GM12801 (cell line): ENCODE measurements at regions not wholly inside any gene's neighbourhood (a gene's known extent, or its start where the extent isn't known, plus 50 kb on each side); places are given as distances from the start of the nearest gene placed in this dataset.

Source experiments
- TF ChIP-seq, protein P1 (sequence below): IDR thresholded peaks from one replicate; pipeline ENCODE4 v1.5.1; 2011; ENCODE audit warnings: control low read depth; ENCODE audit not compliant: insufficient read length; ENCODE audit errors: extremely low read depth

DNA sequence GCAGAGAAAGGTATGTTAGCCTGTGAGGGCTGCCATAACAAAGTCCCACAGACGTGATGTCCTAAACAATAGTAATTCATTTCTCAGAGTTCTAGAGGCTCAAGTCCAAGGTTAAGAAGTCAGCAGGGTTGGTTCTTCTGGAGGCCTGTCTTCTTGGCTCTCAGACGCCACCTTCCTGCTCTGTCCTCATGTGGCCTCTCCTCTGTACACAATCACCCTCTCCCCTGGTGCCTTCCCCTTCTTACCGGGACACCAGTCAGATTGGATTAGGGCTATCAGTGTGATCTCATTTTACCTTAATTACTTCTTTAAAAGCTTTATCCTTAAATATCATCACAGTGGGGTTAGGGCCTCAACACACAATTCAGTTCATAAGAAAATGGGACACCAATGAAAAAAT lies 860.5 kb downstream of the RNF144A start:
- TF ChIP-seq, protein P1, sequence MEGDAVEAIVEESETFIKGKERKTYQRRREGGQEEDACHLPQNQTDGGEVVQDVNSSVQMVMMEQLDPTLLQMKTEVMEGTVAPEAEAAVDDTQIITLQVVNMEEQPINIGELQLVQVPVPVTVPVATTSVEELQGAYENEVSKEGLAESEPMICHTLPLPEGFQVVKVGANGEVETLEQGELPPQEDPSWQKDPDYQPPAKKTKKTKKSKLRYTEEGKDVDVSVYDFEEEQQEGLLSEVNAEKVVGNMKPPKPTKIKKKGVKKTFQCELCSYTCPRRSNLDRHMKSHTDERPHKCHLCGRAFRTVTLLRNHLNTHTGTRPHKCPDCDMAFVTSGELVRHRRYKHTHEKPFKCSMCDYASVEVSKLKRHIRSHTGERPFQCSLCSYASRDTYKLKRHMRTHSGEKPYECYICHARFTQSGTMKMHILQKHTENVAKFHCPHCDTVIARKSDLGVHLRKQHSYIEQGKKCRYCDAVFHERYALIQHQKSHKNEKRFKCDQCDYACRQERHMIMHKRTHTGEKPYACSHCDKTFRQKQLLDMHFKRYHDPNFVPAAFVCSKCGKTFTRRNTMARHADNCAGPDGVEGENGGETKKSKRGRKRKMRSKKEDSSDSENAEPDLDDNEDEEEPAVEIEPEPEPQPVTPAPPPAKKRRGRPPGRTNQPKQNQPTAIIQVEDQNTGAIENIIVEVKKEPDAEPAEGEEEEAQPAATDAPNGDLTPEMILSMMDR: no peak

DNA sequence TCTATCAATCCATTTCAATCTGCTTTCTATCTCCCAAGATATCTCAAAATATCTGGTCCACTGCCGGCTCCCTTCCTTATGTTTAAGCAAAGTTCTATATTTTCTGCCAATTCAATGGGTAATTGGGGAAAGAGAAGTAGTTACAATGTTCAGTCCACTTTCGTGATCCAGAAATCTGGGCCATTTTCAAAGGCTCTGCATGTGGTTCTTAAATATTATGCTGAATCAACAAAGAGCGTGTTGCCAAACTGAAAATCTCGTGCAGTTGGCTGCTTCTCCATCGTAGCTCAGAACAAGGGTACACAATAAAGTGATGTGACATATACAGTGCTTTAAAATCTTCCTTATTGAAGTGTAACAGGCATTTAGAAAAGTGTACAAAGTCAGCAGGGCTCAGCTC lies 863.1 kb downstream of the RNF144A start:
- TF ChIP-seq, protein P1: no peak

DNA sequence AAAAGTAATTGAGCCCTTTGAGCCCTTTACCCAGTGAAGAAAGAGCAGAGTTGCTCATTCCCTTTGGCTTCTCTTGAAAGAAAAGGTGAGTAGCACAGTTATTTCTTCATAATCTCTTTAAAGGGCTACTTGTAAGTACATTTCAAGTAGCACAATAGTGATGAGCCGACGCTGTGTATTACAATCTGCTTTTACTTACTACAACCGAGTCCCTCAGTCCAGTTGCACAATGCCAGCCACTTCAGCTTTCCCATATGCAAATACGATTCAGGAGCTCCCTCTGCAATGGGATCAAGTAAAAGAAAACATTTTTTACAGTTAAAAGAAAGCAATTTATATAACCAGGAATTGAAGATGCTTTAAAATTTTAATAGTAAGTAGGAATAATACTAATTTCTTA lies 868.5 kb downstream of the RNF144A start:
- TF ChIP-seq, protein P1: no peak

DNA sequence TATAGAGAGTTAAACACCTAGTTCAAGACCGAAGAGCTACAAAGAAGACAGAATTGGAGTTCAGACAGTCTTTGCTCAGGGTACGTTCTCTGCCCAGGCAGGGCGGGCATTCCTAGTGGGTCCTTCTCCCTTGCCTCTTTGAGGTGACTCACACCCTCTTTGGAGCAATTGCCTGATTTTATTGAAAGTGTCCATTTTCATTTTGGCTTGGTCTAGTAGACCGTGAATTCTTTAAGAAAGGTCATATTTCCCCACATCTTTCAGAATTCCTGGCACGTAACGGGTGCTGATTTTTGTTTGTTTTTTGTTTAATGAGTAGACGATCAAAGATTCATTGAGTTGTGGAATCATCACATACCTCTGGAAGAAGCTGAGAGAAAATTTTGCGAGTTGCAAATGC lies 871.5 kb downstream of the RNF144A start:
- TF ChIP-seq, protein P1: no peak

DNA sequence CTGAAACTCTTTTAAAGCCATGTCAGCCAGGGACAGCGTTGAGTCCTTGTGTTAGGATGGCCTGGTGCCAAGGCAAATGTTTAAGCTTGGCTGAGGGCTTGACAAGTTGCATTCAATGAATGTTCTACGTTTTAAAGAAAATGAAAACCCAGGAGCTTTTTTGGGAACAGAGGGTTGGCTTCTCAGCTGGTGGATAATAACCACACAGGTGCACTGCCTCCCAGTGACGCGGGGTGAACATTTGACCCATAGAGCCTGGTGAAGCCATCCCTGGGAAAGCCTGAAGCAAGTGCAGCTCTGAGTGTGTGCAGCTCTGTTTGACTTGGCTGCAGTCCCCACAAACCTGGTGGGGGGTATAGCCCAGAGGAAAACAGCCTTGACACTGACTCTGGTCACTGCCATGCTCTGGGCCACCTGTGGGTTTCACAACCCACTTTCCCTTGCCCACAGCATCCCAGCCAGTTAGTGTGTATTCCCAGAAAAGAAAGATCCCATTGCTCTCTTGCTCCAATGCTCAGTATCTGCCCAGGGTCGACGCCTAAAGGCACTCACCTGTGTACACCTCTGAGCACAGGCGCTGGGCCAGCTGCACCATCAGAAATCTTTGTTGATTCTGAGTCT lies 874.9 kb downstream of the RNF144A start:
- TF ChIP-seq, protein P1: no peak

DNA sequence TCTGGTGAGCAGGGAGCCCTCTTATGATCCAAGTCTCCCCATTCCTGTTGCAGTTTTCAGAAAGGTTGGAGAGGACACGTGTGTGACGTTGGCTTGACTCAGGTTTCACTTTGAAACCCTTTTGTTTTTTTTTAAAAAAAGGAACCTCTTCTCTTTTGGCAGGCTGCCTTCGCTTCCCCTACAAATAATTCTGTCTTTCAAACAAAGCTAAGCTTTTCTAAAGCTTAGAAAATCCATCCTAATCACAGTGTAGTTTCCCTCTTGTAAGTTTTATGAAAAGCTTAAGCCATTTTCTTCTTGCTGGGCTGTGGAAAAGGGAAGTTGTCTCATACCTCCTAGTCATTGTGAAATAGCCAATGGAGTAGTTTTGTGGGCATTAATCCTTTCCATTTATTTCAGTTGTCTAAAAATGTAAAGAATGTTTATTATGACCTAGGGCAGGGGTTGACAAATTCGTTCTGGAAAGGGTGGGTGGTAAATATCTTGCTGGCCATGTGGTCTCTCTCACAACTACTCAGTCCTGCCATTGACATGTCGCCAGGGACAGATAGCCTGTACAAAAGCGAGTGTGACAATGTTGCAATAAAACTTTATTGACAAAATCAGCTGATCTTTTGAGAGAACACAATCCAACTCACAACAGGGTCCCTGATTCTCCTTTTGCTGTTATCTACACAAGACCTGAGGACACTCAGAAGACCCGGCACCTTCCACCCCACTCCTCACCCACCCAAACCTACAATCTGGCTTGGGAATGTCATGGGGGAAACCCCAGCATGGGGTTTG lies 878.8 kb downstream of the RNF144A start:
- TF ChIP-seq, protein P1: no peak

DNA sequence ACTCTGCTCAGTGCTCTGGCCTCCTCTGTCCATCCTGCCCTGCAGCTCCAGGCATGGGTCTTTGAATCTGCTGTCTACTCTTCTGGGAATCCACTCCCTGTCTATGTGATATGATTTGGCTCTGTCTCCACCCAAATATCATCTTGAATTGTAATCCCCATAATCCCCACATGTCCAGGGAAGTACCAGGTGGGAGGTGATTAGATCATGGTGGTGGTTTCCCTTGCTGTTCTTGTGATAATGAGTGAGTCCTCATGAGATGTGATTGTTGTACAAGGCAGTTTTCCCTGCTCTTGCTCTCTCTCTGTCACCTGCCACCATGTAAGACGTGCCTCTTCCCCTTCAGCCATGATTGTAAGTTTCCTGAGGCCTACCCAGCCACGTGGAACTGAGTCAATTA lies 881.8 kb upstream of the ID2 start:
- TF ChIP-seq, protein P1: no peak
